HCT116 (cell line): ENCODE measurements at regions not wholly inside any gene's neighbourhood (a gene's known extent, or its start where the extent isn't known, plus 50 kb on each side); places are given as distances from the start of the nearest gene placed in this dataset.

Experiments used
- ATAC-seq: fragments of 200-7000 bp; cut with Tn5 transposase; 2 replicates; pipeline ENCODE4 v1.9.1; 2020; ENCODE audit warnings: mild to moderate bottlenecking, moderate library complexity
- BruUV-seq: library from RNA; stranded (reverse); fragments of 400-500 nt; replicated peaks from 2 replicates; lab custom pipeline; 2021; lab: Mats Ljungman, UMichigan
- CTCF ChIA-PET: fragments of 300-600 bp; sonication (Branson Sonifier 250); formaldehyde crosslinking; loops from one replicate; lab custom pipeline; 2021; ENCODE audit warnings: antibody characterized with exemption; lab: Charles Lee
- POLR2A ChIA-PET: fragments of 300-600, 350-600 bp; sonication (Branson Sonifier 250); formaldehyde crosslinking; loops from one replicate; lab custom pipeline; 2021; ENCODE audit warnings: antibody characterized with exemption; lab: Charles Lee
- RAD21 ChIA-PET, 2 experiments: fragments of 300-600 bp; sonication (Branson Sonifier 250); formaldehyde crosslinking; loops; one replicate each; lab custom pipeline; 2023; ENCODE audit warnings: low total read pairs in 2 of 2; ENCODE audit not compliant: uncharacterized antibody in 2 of 2, unreplicated experiment in 2 of 2, low non-redundant PET in 1 of 2; lab: Charles Lee
- DNase-seq: peaks from one replicate; pipeline ENCODE4 v3.0.0-alpha.2; 2010; ENCODE audit warnings: low read depth, low spot score
- H2AFZ ChIP-seq: fragments of 200-600 bp; shearing (Covaris generic), sonication (generic); 2 replicates; pipeline ENCODE4 v1.6.1; 2017; ENCODE audit warnings: low read depth, mixed run types, mixed read lengths, antibody characterized with exemption, low read length; ENCODE audit not compliant: poor library complexity, severe bottlenecking
- H3K27ac ChIP-seq: 2 replicates; pipeline ENCODE4 v1.5.1; 2012; ENCODE audit warnings: low read depth, low read length
- H3K27me3 ChIP-seq: fragments of 200-600 bp; sonication (generic); 2 replicates; pipeline ENCODE4 v1.6.1; 2016; ENCODE audit warnings: mixed run types, low read length, mixed read lengths; ENCODE audit not compliant: insufficient read depth
- H3K36me3 ChIP-seq, 2 experiments: fragments of 200-500 bp in 1 of 2; fragments of 200-600 bp in 1 of 2; sonication (Bioruptor generic) in 1 of 2; sonication (generic) in 1 of 2; 2 replicates each; pipeline versions ENCODE4 v1.5.1 to v1.6.1; 2014 to 2016; ENCODE audit warnings: low read length in 2 of 2, inconsistent platforms in 1 of 2, mixed read lengths in 1 of 2, mixed run types in 1 of 2; ENCODE audit not compliant: insufficient read depth in 2 of 2, control insufficient read depth in 1 of 2
- H3K4me1 ChIP-seq, 2 experiments: fragments of 200-600 bp in 1 of 2; sonication (generic) in 1 of 2; 2 replicates each; pipeline versions ENCODE4 v1.5.1 to v1.6.1; 2012 to 2017; ENCODE audit warnings: low read length in 2 of 2, inconsistent platforms in 1 of 2, mild to moderate bottlenecking in 1 of 2, mixed read lengths in 1 of 2, mixed run types in 1 of 2, moderate library complexity in 1 of 2; ENCODE audit not compliant: insufficient read depth in 2 of 2, control insufficient read depth in 1 of 2
- H3K4me2 ChIP-seq: fragments of 200-600 bp; sonication (generic); 2 replicates; pipeline ENCODE4 v1.6.1; 2017; ENCODE audit warnings: mixed run types, low read length, mixed read lengths
- H3K4me3 ChIP-seq, 2 experiments: fragments of 200-600 bp in 1 of 2; sonication (generic) in 1 of 2; replicated peaks in 1 of 2; 2 replicates each; pipeline ENCODE4 v1.5.1; 2011 to 2016; ENCODE audit warnings: low read length in 2 of 2, control low read depth in 1 of 2, low read depth in 1 of 2, mild to moderate bottlenecking in 1 of 2, mixed read lengths in 1 of 2, mixed run types in 1 of 2
- H3K79me2 ChIP-seq: fragments of 200-600 bp; sonication (generic); 2 replicates; pipeline ENCODE4 v1.6.1; 2017; ENCODE audit warnings: mild to moderate bottlenecking, mixed run types, low read length, moderate library complexity, mixed read lengths; ENCODE audit not compliant: insufficient read depth
- H3K9ac ChIP-seq: fragments of 200-600 bp; sonication (generic); 2 replicates; pipeline ENCODE4 v1.6.1; 2016; ENCODE audit warnings: low read length, mixed read lengths
- H3K9me2 ChIP-seq: fragments of 200-600 bp; sonication (generic), shearing (Covaris generic); 2 replicates; pipeline ENCODE4 v1.6.1; 2017; ENCODE audit warnings: mixed run types, mild to moderate bottlenecking, moderate library complexity; ENCODE audit not compliant: insufficient read depth
- H3K9me3 ChIP-seq, 2 experiments: fragments of 200-500 bp in 1 of 2; fragments of 200-600 bp in 1 of 2; sonication (Bioruptor generic) in 1 of 2; sonication (generic) in 1 of 2; 2 replicates each; pipeline ENCODE4 v1.6.1; 2014 to 2017; ENCODE audit warnings: low read length in 2 of 2, mixed read lengths in 2 of 2, inconsistent platforms in 1 of 2, low read depth in 1 of 2, mild to moderate bottlenecking in 1 of 2, mixed run types in 1 of 2, moderate library complexity in 1 of 2; ENCODE audit not compliant: control insufficient read depth in 1 of 2, insufficient read depth in 1 of 2
- H4K20me1 ChIP-seq: fragments of 200-600 bp; sonication (generic), shearing (Covaris generic); 2 replicates; pipeline ENCODE4 v1.6.1; 2017; ENCODE audit warnings: mixed run types, mild to moderate bottlenecking, moderate library complexity; ENCODE audit not compliant: insufficient read depth
- CBX3 ChIP-seq: IDR thresholded peaks from 2 replicates; pipeline ENCODE4 v1.6.1; 2012; ENCODE audit warnings: low read depth
- CEBPB ChIP-seq: IDR thresholded peaks from 2 replicates; pipeline ENCODE4 v1.6.1; 2012; ENCODE audit warnings: low read depth
- CTCF ChIP-seq, 3 experiments: fragments of 200-600 bp in 1 of 3; sonication (generic) in 1 of 3; IDR thresholded peaks in 2 of 3; conservative IDR thresholded peaks in 1 of 3; 2 replicates each; pipeline ENCODE4 v1.5.1; 2012 to 2017; ENCODE audit warnings: low read depth in 2 of 3, low read length in 2 of 3, antibody characterized with exemption in 1 of 3, borderline replicate concordance in 1 of 3, control low read depth in 1 of 3, mild to moderate bottlenecking in 1 of 3, mixed read lengths in 1 of 3, mixed run types in 1 of 3, moderate library complexity in 1 of 3; ENCODE audit not compliant: insufficient read depth in 1 of 3
- EGR1 ChIP-seq: IDR thresholded peaks from 2 replicates; pipeline ENCODE4 v1.6.1; 2012; ENCODE audit warnings: low read depth
- ELF1 ChIP-seq: IDR thresholded peaks from 2 replicates; pipeline ENCODE4 v1.6.1; 2012; ENCODE audit warnings: low read depth, borderline replicate concordance
- EZH2 ChIP-seq: fragments of 200-600 bp; sonication (generic); IDR thresholded peaks from 2 replicates; pipeline ENCODE4 v1.6.1; 2017; ENCODE audit warnings: antibody characterized with exemption, mixed run types
- EZH2phosphoT487 ChIP-seq: fragments of 200-600 bp; IDR thresholded peaks from 2 replicates; pipeline ENCODE4 v1.6.1; 2018; ENCODE audit warnings: antibody characterized with exemption, borderline replicate concordance
- FOSL1 ChIP-seq: IDR thresholded peaks from 2 replicates; pipeline ENCODE4 v1.6.1; 2012; ENCODE audit warnings: low read depth
- JUND ChIP-seq: IDR thresholded peaks from 2 replicates; pipeline ENCODE4 v1.6.1; 2012
- POLR2A ChIP-seq: IDR thresholded peaks from 2 replicates; pipeline ENCODE4 v1.7.0; 2011; ENCODE audit warnings: borderline replicate concordance; ENCODE audit not compliant: insufficient read depth, insufficient read length; ENCODE audit errors: extremely low read depth
- POLR2AphosphoS5 ChIP-seq: IDR thresholded peaks from 2 replicates; pipeline ENCODE4 v1.6.1; 2011; ENCODE audit warnings: mild to moderate bottlenecking, low read depth, low read length, moderate library complexity
- RAD21 ChIP-seq: IDR thresholded peaks from 2 replicates; pipeline ENCODE4 v1.6.1; 2012; ENCODE audit warnings: low read depth, mild to moderate bottlenecking
- REST ChIP-seq: IDR thresholded peaks from 2 replicates; pipeline ENCODE4 v1.6.1; 2012; ENCODE audit warnings: low read depth
- SIN3A ChIP-seq: IDR thresholded peaks from 2 replicates; pipeline ENCODE4 v1.6.1; 2012; ENCODE audit warnings: low read depth
- SP1 ChIP-seq: IDR thresholded peaks from 2 replicates; pipeline ENCODE4 v1.6.1; 2012; ENCODE audit warnings: low read depth
- SRF ChIP-seq: IDR thresholded peaks from 2 replicates; pipeline ENCODE4 v1.6.1; 2012; ENCODE audit warnings: low read depth
- TCF7L2 ChIP-seq: IDR thresholded peaks from 2 replicates; pipeline ENCODE4 v1.7.0; 2011; ENCODE audit warnings: borderline replicate concordance, inconsistent platforms; ENCODE audit not compliant: insufficient read depth, insufficient read length; ENCODE audit errors: extremely low read depth
- ZFX ChIP-seq: fragments of 450-650 bp; IDR thresholded peaks from 2 replicates; pipeline ENCODE4 v1.6.1; 2017
- intact Hi-C: fragments of 100-400 bp; cut with micrococcal nuclease; formaldehyde crosslinking; loops from 2 replicates; pipeline ENCODE4 v1.10.0; 2022
- TF ChIP-seq, protein P1 (sequence below): IDR thresholded peaks from 2 replicates; pipeline ENCODE4 v1.6.1; 2012
- TF ChIP-seq, protein P2 (sequence below): IDR thresholded peaks from 2 replicates; pipeline ENCODE4 v1.6.1; 2012

DNA sequence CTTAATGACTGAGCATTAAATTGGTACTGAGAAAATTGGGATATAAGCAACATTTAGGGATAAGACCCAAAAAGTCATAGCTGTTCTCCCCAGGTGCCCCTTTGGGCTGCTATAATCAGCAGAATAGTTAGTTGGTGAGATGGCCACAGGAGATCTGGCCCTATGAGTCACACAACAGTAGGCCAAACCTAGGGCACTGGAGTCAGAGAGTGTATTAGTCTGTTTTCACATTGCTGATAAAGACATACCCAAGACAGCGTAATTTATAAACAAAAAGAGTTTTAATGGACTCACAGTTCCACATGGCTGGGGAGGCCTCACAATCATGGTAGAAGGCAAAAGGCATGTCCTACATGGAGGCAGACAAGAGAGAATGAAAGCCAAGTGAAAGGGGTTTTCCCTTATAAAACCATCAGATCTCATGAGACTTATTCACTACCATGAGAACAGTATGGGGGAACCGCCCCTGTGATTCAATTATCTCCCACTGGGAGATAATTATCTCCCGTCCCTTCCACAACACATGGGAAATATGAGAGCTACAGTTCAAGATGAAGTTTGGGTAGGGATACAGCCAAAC lies 338.3 kb upstream of the NR3C2 start:
- Histone ChIP-seq H3K4me2 (no peak overlapping the region), H3K27ac (no peak overlapping the region), H3K4me1 (peaks cover 0 to 6% of the 10 kb centered on the region in 2 experiments; a peak in 1 of 4 replicates), H3K9ac (no peak overlapping the region), H3K4me3 (no peak overlapping the region), H3K27me3 (no peaks in the 10 kb centered on the region), H3K9me2 (no peaks in the 10 kb centered on the region), H2AFZ (no peak overlapping the region), H3K36me3 (no peaks in the 10 kb centered on the region), H4K20me1 (no peaks in the 10 kb centered on the region), H3K9me3 (no peaks in the 10 kb centered on the region), H3K79me2 (no peaks in the 10 kb centered on the region)
- no peak for ATAC-seq
- no peak for DNase-seq
- POLR2A ChIA-PET = no interaction called here
- intact Hi-C loops = no loop called here
- TF ChIP-seq ELF1 = no peak
- no peak for TF ChIP-seq EZH2
- no peak for TF ChIP-seq SIN3A
- TF ChIP-seq ZFX = no peak
- no peak for TF ChIP-seq POLR2AphosphoS5
- TF ChIP-seq SP1 = no peak
- no peak for TF ChIP-seq CEBPB
- TF ChIP-seq, protein P1, sequence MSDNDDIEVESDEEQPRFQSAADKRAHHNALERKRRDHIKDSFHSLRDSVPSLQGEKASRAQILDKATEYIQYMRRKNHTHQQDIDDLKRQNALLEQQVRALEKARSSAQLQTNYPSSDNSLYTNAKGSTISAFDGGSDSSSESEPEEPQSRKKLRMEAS = no peak
- no peak for TF ChIP-seq CBX3
- TF ChIP-seq RAD21 = no peak
- TF ChIP-seq, protein P2, sequence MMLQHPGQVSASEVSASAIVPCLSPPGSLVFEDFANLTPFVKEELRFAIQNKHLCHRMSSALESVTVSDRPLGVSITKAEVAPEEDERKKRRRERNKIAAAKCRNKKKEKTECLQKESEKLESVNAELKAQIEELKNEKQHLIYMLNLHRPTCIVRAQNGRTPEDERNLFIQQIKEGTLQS = no peak
- no peak for TF ChIP-seq CTCF (IDR thresholded peaks at IDR 0.05 in 2 of 3, conservative IDR thresholded peaks at IDR 0.05 in 1 of 3; ENCODE audit: borderline replicate concordance in 1 of 3, insufficient read depth in 1 of 3, low read depth in 2 of 3, low read length in 2 of 3)
- TF ChIP-seq FOSL1 = no peak
- no peak for TF ChIP-seq TCF7L2
- TF ChIP-seq EGR1 = no peak
- no peak for TF ChIP-seq REST
- TF ChIP-seq SRF = no peak
- TF ChIP-seq JUND = no peak
- no peak for TF ChIP-seq EZH2phosphoT487
- no peak for TF ChIP-seq POLR2A
- CTCF ChIA-PET = no interaction called here
- BruUV-seq = no TSS peak
- RAD21 ChIA-PET = no interaction called here
